ENCODE measurements at regions not wholly inside any gene's neighbourhood (a gene's known extent, or its start where the extent isn't known, plus 50 kb on each side); places are given as distances from the start of the nearest gene placed in this dataset.

DNA sequence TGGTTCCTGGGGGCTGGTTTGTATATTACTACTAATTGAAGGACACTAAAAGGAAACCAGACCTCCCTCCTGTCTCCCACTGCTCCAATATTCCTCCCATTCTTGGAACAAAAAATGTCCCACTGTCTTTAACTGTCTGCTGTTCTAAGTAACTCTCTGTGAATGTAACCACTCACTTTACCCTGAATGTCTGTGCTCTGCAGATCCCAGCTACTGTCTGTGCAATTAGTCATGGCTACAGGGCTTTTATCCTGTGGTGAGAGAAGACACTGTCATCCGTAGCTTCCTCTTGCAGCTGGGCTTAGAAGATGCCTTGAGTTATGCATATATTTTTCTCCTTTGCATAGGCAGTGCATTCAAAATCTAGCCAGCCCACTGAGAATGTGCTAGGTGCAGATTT lies 853.8 kb downstream of the CDH8 start:
- Histone ChIP-seq H3K9ac (ENCODE audit: insufficient read depth, low read depth, low read length) (no peak overlapping the region), H3K27ac (ENCODE audit: extremely low read length, insufficient read depth, low read length) (no peak overlapping the region), H3K4me1 (ENCODE audit: insufficient read depth, low read length) (no peaks in the 10 kb centered on the region), H3K27me3 (ENCODE audit: control insufficient read depth in 1 of 2, insufficient read depth in 2 of 2, low read length in 2 of 2) (no peaks in the 10 kb centered on the region), H3K4me2 (ENCODE audit: low read depth, low read length) (no peak overlapping the region), H3K36me3 (replicated peaks in 1 of 2; ENCODE audit: control insufficient read depth in 1 of 2, insufficient read depth in 2 of 2, low read length in 2 of 2) (no peaks in the 10 kb centered on the region), H4K20me1 (ENCODE audit: insufficient read depth, low read length) (no peaks in the 10 kb centered on the region), H3K9me3 (ENCODE audit: low read length) (peaks cover 72% of the 10 kb centered on the region), H3K79me2 (ENCODE audit: insufficient read depth, low read length) (no peaks in the 10 kb centered on the region), H2AFZ (ENCODE audit: low read length) (no peak overlapping the region), H3K4me3 (replicated peaks in 1 of 3; ENCODE audit: insufficient read depth in 1 of 3, low read depth in 2 of 3, low read length in 3 of 3) (no peak overlapping the region)
- intact Hi-C loops (cut with micrococcal nuclease; ENCODE audit: unreplicated experiment) (no loop called here), in situ Hi-C loops (cut with HindIII; ENCODE audit: extremely low pct_ligation_motif_present, low pct_unique_long_range_greater_than_20kb) (no loop called here)
- ChIA-PET POLR2A (no interaction called here), CTCF (ENCODE audit: low intra/inter-chr PET ratio, low total read pairs) (no interaction called here)
- DNase-seq (ENCODE audit: low spot score) (no peak), FAIRE-seq (no peak), ATAC-seq (no peak)
- 8% methylated on average over 1 of the region's 1 CpG for WGBS (ENCODE audit: low lambda C conversion rate)
- TF ChIP-seq, protein P1, sequence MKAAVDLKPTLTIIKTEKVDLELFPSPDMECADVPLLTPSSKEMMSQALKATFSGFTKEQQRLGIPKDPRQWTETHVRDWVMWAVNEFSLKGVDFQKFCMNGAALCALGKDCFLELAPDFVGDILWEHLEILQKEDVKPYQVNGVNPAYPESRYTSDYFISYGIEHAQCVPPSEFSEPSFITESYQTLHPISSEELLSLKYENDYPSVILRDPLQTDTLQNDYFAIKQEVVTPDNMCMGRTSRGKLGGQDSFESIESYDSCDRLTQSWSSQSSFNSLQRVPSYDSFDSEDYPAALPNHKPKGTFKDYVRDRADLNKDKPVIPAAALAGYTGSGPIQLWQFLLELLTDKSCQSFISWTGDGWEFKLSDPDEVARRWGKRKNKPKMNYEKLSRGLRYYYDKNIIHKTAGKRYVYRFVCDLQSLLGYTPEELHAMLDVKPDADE (CRISPR knock-in tag; IDR thresholded peaks at IDR 0.05), result no peak
- TF ChIP-seq, protein P2, sequence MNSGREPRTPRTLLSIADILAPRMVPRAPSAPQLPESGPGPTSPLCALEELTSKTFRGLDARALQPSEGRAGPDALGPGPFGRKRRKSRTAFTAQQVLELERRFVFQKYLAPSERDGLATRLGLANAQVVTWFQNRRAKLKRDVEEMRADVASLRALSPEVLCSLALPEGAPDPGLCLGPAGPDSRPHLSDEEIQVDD (CRISPR knock-in tag; IDR thresholded peaks at IDR 0.05; ENCODE audit: borderline replicate concordance), result no peak
- TF ChIP-seq, protein P3, sequence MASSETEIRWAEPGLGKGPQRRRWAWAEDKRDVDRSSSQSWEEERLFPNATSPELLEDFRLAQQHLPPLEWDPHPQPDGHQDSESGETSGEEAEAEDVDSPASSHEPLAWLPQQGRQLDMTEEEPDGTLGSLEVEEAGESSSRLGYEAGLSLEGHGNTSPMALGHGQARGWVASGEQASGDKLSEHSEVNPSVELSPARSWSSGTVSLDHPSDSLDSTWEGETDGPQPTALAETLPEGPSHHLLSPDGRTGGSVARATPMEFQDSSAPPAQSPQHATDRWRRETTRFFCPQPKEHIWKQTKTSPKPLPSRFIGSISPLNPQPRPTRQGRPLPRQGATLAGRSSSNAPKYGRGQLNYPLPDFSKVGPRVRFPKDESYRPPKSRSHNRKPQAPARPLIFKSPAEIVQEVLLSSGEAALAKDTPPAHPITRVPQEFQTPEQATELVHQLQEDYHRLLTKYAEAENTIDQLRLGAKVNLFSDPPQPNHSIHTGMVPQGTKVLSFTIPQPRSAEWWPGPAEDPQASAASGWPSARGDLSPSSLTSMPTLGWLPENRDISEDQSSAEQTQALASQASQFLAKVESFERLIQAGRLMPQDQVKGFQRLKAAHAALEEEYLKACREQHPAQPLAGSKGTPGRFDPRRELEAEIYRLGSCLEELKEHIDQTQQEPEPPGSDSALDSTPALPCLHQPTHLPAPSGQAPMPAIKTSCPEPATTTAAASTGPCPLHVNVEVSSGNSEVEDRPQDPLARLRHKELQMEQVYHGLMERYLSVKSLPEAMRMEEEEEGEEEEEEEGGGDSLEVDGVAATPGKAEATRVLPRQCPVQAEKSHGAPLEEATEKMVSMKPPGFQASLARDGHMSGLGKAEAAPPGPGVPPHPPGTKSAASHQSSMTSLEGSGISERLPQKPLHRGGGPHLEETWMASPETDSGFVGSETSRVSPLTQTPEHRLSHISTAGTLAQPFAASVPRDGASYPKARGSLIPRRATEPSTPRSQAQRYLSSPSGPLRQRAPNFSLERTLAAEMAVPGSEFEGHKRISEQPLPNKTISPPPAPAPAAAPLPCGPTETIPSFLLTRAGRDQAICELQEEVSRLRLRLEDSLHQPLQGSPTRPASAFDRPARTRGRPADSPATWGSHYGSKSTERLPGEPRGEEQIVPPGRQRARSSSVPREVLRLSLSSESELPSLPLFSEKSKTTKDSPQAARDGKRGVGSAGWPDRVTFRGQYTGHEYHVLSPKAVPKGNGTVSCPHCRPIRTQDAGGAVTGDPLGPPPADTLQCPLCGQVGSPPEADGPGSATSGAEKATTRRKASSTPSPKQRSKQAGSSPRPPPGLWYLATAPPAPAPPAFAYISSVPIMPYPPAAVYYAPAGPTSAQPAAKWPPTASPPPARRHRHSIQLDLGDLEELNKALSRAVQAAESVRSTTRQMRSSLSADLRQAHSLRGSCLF (CRISPR knock-in tag; IDR thresholded peaks at IDR 0.05; ENCODE audit: borderline replicate concordance), result no peak
- no peak for TF ChIP-seq DR1 (CRISPR knock-in tag; IDR thresholded peaks at IDR 0.05)
- TF ChIP-seq, protein P4, sequence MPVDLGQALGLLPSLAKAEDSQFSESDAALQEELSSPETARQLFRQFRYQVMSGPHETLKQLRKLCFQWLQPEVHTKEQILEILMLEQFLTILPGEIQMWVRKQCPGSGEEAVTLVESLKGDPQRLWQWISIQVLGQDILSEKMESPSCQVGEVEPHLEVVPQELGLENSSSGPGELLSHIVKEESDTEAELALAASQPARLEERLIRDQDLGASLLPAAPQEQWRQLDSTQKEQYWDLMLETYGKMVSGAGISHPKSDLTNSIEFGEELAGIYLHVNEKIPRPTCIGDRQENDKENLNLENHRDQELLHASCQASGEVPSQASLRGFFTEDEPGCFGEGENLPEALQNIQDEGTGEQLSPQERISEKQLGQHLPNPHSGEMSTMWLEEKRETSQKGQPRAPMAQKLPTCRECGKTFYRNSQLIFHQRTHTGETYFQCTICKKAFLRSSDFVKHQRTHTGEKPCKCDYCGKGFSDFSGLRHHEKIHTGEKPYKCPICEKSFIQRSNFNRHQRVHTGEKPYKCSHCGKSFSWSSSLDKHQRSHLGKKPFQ (CRISPR knock-in tag; IDR thresholded peaks at IDR 0.05; ENCODE audit: insufficient replicate concordance), result no peak
- BruUV-seq (replicated peaks), result no TSS peak

Data from HepG2 (cell line).